HG03558 (cell line): ENCODE measurements at regions not wholly inside any gene's neighbourhood (a gene's known extent, or its start where the extent isn't known, plus 50 kb on each side); places are given as distances from the start of the nearest gene placed in this dataset.

Source experiments
- ATAC-seq: cut with Tn5 transposase; IDR thresholded peaks from one replicate; pipeline ENCODE4 v1.9.1; 2021; ENCODE audit warnings: moderate number of reproducible peaks; ENCODE audit not compliant: unreplicated experiment; ENCODE audit errors: extremely low read depth

DNA sequence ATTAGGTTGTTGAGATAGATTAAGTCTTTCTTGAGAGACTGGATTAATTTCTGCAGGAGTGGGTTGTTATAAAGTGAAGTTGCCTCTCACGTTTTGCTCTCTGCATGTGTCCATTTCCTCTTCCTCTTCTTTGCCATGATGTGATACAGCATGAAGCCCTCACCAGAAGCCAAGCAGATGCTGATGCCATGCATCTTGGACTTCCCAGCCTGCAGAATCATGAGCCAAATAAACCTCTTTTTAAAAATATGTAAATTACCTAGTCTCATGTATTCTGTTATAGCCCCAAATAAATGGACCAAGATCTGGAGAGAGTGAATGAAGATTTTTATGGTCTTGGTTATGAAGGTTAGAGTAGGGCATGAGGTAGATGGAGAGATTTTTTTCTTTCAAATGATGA lies 111.6 kb upstream of the MAN1A1 start:
- no peak for ATAC-seq

GRCh38 chr6:119459207-119459974 lies 109.8 kb upstream of the MAN1A1 start:
- ATAC-seq, result peak; percentile 54

GRCh38 chr6:119454714-119455113 lies 105.2 kb upstream of the MAN1A1 start:
- no peak for ATAC-seq

- no peak for ATAC-seq
These were observed 104.0 kb upstream of the MAN1A1 start for GRCh38 chr6:119453242-119454200.

GRCh38 chr6:119449331-119450156 lies 100.0 kb upstream of the MAN1A1 start:
- ATAC-seq, result no peak

- ATAC-seq, result no peak
These were observed 98.4 kb upstream of the MAN1A1 start for GRCh38 chr6:119447921-119448320.

DNA sequence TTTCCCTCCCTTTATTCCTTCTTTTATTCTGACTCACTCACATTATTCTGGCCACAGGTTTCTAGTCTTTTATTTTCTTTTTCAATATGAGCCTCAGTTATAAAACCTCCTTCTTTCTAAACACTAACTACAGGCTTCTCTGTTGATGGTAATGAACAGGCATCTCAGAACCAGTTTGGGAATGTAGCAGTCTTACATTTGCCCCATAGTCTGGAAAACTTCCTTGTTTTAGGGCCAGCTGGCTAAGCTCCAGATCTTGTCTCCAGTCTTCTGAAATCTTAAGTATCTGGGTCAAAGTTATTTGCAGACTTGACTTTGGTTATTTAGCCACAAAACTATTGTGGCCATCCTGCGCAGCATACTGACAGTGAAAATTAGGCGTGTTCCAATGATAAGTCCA lies 97.0 kb upstream of the MAN1A1 start:
- ATAC-seq, result no peak

DNA sequence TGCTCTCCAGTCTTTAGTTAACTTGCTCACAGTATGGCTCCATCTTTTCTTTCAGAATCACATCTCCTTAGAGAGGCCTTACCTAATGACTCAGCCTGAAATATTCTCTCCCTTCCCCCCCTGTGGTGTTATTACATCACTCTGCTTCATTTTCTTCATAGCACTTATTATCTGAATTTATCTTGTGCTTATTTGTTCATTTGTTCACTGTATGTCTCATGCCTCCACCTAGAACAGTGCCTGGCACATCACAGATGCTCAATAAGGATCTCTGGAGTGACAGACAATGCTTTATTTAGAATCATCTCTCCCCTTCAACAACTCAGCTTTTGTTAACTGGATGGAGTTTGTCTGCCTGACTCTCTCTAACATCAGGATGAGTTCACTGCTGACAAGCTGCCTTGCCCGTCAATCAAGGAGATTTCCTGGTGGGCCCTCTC lies 96.6 kb upstream of the MAN1A1 start:
- ATAC-seq, result no peak

DNA sequence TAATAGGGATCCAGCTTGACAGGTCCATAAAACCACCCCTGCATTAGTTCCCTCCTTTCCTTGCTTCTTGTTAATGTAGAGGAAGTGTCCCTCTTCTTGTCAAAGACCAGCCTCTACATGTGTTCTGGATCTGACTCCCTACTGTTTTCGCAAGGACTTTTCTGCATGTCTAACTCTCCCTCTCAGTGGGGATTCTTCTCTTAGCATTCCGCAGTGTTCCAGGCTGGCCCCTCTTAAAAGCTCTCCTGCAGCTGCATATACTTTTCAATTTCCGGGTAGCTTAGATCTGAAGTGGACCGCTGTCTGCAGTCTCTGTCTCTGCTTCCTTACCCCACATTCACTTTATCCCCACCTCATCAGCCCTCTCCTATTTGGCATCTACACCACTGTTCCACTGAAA lies 96.1 kb upstream of the MAN1A1 start:
- ATAC-seq, result no peak

GRCh38 chr6:119444642-119445557 lies 95.3 kb upstream of the MAN1A1 start:
- ATAC-seq, result peak; percentile 54

DNA sequence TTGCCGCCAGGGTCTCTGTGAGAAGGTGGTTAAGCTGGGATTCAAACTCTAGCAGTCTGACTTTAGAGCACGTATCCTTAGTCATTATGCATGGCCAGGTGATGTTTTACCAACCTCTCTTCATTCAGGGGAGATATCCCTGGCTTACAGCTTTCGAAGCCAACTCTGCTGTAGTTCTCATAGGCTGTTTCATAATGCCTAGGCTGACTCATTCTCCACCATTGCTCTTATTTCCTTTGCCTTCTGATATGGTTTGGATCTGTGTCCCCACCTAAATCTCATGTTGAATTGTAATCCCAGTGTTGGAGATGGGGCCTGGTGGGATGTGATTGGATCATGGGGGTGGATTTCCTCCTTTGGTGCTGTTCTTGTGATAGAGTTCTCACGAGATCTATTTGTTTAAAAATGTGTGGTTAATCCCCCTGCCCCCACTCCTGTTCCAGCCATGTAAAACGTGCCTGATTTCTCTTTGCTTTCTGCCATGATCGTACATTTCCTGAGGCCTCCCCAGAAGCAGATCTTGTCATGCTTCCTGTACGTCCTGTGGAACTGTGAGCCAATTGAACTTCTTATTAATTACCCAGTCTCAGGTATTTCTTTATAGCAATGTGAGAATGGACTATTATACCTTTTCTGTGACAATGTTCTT lies 94.6 kb upstream of the MAN1A1 start:
- ATAC-seq, result no peak

DNA sequence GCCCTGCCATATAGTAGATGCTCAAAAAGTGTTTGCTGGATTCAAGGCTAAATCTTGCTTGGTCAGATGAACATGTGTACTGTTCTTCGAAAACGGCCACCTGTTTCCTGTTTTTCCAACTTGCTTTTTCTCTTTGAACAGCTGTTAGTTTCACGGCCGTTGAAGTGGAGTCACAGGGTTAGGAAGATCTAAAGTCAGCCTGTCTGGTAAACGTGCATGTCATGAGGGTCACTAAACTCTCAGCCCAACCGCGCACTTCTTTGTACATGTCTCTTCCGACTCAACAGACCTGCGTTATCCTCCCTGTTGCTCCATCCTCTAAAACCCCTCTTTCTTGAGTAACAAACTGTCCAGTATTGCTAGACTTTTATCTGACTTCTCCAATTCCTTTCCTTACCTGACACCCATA lies 93.2 kb upstream of the MAN1A1 start:
- ATAC-seq, result peak; percentile 50

GRCh38 chr6:119440953-119441352 lies 91.4 kb upstream of the MAN1A1 start:
- ATAC-seq, result no peak

DNA sequence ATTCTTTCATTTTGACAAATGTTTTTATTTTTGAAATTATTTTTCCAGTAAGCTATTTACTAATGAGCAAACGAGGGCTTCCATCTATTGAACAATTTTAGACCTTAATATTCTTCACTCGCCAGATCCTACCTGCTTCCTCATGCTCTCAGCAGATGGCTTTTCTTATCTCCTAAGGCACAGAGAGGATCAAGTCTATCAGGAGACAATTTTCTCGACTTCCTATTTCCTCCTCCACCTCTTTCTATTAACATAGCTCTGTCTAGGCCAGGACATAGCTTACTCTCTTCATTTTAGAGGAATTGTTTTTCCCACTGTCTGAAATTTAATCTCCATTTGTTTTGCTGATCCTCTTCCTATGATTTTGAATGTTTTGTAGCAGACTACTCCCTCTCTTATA lies 87.0 kb upstream of the MAN1A1 start:
- ATAC-seq, result no peak

- no peak for ATAC-seq
These were observed 82.2 kb upstream of the MAN1A1 start for GRCh38 chr6:119431799-119432198.

- ATAC-seq, result no peak
These were observed 81.2 kb upstream of the MAN1A1 start for GRCh38 chr6:119430805-119431204.

GRCh38 chr6:119428633-119429032 lies 79.1 kb upstream of the MAN1A1 start:
- no peak for ATAC-seq

DNA sequence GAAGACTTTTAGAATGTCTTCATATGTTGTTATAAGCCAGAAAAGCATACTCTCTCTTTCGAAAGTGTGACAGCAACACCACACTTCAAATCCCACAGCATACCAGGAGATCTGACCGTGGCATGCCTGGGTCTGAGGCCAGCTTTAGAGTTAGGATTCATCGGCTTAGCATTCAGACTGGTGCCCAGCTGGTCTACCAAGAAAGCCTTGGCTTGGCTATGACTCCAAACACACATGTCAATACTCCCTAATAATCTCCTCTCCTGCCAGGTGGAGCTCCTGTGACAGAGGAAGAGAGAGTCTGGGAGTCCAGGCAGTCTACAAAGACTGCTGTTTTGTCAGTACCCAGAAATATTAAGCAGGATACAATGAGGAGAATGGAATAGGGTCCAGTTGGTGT lies 77.1 kb upstream of the MAN1A1 start:
- ATAC-seq, result no peak

DNA sequence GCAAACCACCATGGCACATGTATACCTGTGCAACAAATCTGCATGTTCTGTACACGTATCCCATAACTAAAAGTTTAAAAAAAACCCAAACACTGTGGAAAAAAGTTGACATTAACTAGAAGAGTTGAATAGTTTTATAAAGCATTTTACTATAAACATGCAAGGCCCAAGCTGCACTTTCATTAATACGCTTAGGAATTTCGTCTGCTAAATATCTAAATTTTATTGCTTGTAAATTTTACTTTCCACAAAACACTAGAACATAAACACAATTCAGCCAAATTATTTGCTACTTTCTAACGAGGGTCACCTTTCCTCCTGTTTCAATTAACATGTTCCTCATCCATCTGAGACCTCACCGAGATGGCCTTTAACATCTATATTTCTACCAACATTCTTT lies 74.4 kb upstream of the MAN1A1 start:
- no peak for ATAC-seq
